Lung (tissue), 11 donors: ENCODE measurements at regions not wholly inside any gene's neighbourhood (a gene's known extent, or its start where the extent isn't known, plus 50 kb on each side); places are given as distances from the start of the nearest gene placed in this dataset.

Experiments
- ATAC-seq: fragments of 200-7000 bp; cut with Tn5 transposase; one replicate; pipeline ENCODE4 v1.9.1; 2020; ENCODE audit warnings: moderate number of reproducible peaks; ENCODE audit not compliant: insufficient read depth, low FRiP score
- DNase-seq, 3 donors: peaks; one replicate each; pipeline ENCODE4 v3.0.0-alpha.2; 2013 to 2017
- H3K27ac ChIP-seq, 2 donors: one replicate each; pipeline ENCODE4 v1.5.1; 2013; ENCODE audit warnings: mild to moderate bottlenecking in 2 of 2, moderate library complexity in 2 of 2, control low read depth in 1 of 2, inconsistent platforms in 1 of 2, low read depth in 1 of 2, low read length in 1 of 2
- H3K27me3 ChIP-seq, 3 donors: one replicate each; pipeline ENCODE4 v1.5.1; 2013; ENCODE audit warnings: low read length in 2 of 3; ENCODE audit not compliant: control insufficient read depth in 3 of 3, insufficient read depth in 3 of 3
- H3K36me3 ChIP-seq, 4 donors: one replicate each; pipeline ENCODE4 v1.5.1; 2013; ENCODE audit warnings: low read length in 4 of 4, mild to moderate bottlenecking in 1 of 4, moderate library complexity in 1 of 4; ENCODE audit not compliant: control insufficient read depth in 4 of 4, insufficient read depth in 4 of 4
- H3K4me1 ChIP-seq, 5 donors: one replicate each; pipeline ENCODE4 v1.5.1; 2013; ENCODE audit warnings: low read length in 5 of 5, mild to moderate bottlenecking in 2 of 5, moderate library complexity in 1 of 5; ENCODE audit not compliant: control insufficient read depth in 5 of 5, insufficient read depth in 5 of 5
- H3K4me3 ChIP-seq: one replicate; pipeline ENCODE4 v1.5.1; 2013; ENCODE audit warnings: mild to moderate bottlenecking, control low read depth, moderate library complexity
- H3K9ac ChIP-seq, 2 donors: one replicate each; pipeline ENCODE4 v1.5.1; 2013; ENCODE audit warnings: low read length in 2 of 2, control low read depth in 1 of 2; ENCODE audit not compliant: insufficient read depth in 1 of 2
- H3K9me3 ChIP-seq, 4 donors: one replicate each; pipeline ENCODE4 v1.5.1; 2013; ENCODE audit warnings: low read length in 3 of 4, mild to moderate bottlenecking in 1 of 4, moderate library complexity in 1 of 4; ENCODE audit not compliant: control insufficient read depth in 4 of 4, insufficient read depth in 3 of 4
- CTCF ChIP-seq: IDR thresholded peaks from 2 replicates; pipeline ENCODE4 v1.5.1; 2012; ENCODE audit warnings: mild to moderate bottlenecking; ENCODE audit errors: control extremely low read depth, extremely low read depth
- WGBS, 2 donors: extraction: QIAGEN DNeasy Blood & Tissue Kit; methylation state at CpG; one replicate each; pipeline ENCODE4 v1.1.7; 2013; 5-methylcytosine and 5-hydroxymethylcytosine counted together
- donor health status: control.
- donor health status: control.
- donor health status: Bipolar disorder and iron deficiency.
- donor health status: healthy.
- donor health status: DM: yes; HTN: yes; CAD: no.

GRCh38 chr12:18857656-18858055 lies 119.7 kb downstream of the CAPZA3 start:
- H3K27me3 ChIP-seq = no peaks in the 10 kb centered on the region
- no peaks in the 10 kb centered on the region for H3K36me3 ChIP-seq
- H3K4me1 ChIP-seq = no peaks in the 10 kb centered on the region
- no peak for TF ChIP-seq CTCF
- no peak overlapping the region for H3K27ac ChIP-seq
- no peak for ATAC-seq
- no peaks in the 10 kb centered on the region for H3K9me3 ChIP-seq
- no peak overlapping the region for H3K9ac ChIP-seq
- DNase-seq = no peak
- no peak overlapping the region for H3K4me3 ChIP-seq

- H3K27me3 ChIP-seq = no peaks in the 10 kb centered on the region
- WGBS, 2 donors = 24 to 54% methylated on average over 1 of the region's 1 CpG
- H3K9me3 ChIP-seq = no peaks in the 10 kb centered on the region
- no peak overlapping the region for H3K27ac ChIP-seq
- ATAC-seq (no peak), DNase-seq (no peak)
- H3K36me3 ChIP-seq = no peaks in the 10 kb centered on the region
- H3K4me1 ChIP-seq = no peaks in the 10 kb centered on the region
- no peak overlapping the region for H3K4me3 ChIP-seq
- H3K9ac ChIP-seq = no peak overlapping the region
- no peak for TF ChIP-seq CTCF
These were observed 121.5 kb downstream of the CAPZA3 start for GRCh38 chr12:18859400-18859799.

GRCh38 chr12:18861287-18861858 lies 123.5 kb downstream of the CAPZA3 start:
- WGBS, 2 donors = 58 to 77% methylated on average over 3 of the region's 3 CpGs
- DNase-seq (peak in 2 of 3 donors; percentile 14 to 21), ATAC-seq (no peak)
- Histone ChIP-seq H3K4me1 (no peaks in the 10 kb centered on the region), H3K27me3 (no peaks in the 10 kb centered on the region), H3K27ac (no peak overlapping the region), H3K9me3 (no peaks in the 10 kb centered on the region), H3K36me3 (no peaks in the 10 kb centered on the region), H3K4me3 (no peak overlapping the region), H3K9ac (no peak overlapping the region)
- peak; percentile 31 for TF ChIP-seq CTCF
